Muscle layer of colon (tissue), 2 donors: ENCODE measurements at regions not wholly inside any gene's neighbourhood (a gene's known extent, or its start where the extent isn't known, plus 50 kb on each side); places are given as distances from the start of the nearest gene placed in this dataset.

Experiments used
- H3K27ac ChIP-seq: one replicate; pipeline ENCODE4 v1.7.0; 2013; ENCODE audit warnings: low read depth, mild to moderate bottlenecking, low read length, moderate library complexity
- H3K27me3 ChIP-seq, 2 donors: one replicate each; pipeline ENCODE4 v1.7.0; 2013; ENCODE audit warnings: low read length in 2 of 2, mild to moderate bottlenecking in 2 of 2; ENCODE audit not compliant: insufficient read depth in 2 of 2, control insufficient read depth in 1 of 2
- H3K36me3 ChIP-seq: one replicate; pipeline ENCODE4 v1.7.0; 2013; ENCODE audit warnings: mild to moderate bottlenecking, low read length; ENCODE audit not compliant: insufficient read depth
- H3K4me1 ChIP-seq: one replicate; pipeline ENCODE4 v1.7.0; 2013; ENCODE audit warnings: mild to moderate bottlenecking, low read length; ENCODE audit not compliant: insufficient read depth
- H3K4me3 ChIP-seq, 2 donors: one replicate each; pipeline ENCODE4 v1.7.0; 2013; ENCODE audit warnings: low read length in 2 of 2, low read depth in 1 of 2, mild to moderate bottlenecking in 1 of 2, moderate library complexity in 1 of 2
- H3K9ac ChIP-seq: one replicate; pipeline ENCODE4 v1.7.0; 2013; ENCODE audit warnings: low read length
- H3K9me3 ChIP-seq: one replicate; pipeline ENCODE4 v1.7.0; 2013; ENCODE audit warnings: mild to moderate bottlenecking, low read length
- donor health status: abdominal sarcoma.
- donor health status: Adenocarcinoma of cecum.

DNA sequence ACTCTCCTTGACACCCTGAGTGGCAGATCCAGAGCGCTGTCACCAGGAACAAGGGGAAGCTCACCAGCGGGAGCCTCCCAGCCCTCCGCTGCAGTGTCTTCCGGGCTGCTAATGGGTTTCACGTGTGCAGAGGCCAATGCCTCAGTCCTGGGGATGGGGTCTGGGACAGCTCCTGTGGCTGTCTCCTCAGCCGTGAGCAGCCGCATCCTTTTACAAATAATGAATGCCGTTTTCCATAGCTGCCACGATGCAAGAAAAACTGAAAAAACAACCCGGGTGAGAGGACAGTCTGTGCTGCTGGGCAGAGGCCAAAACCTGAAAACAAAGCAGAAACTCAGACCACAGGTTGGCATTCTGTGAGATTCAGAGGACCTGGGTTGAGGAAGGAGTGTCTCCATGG lies 212.2 kb upstream of the RAB4A start:
- no peaks in the 10 kb centered on the region for H3K36me3 ChIP-seq
- H3K4me3 ChIP-seq: no peak overlapping the region
- peak overlapping the region; percentile 43 for H3K27ac ChIP-seq
- H3K9ac ChIP-seq: no peak overlapping the region
- H3K9me3 ChIP-seq: no peaks in the 10 kb centered on the region
- H3K27me3 ChIP-seq: no peaks in the 10 kb centered on the region
- H3K4me1 ChIP-seq: peaks cover 41% of the 10 kb centered on the region

DNA sequence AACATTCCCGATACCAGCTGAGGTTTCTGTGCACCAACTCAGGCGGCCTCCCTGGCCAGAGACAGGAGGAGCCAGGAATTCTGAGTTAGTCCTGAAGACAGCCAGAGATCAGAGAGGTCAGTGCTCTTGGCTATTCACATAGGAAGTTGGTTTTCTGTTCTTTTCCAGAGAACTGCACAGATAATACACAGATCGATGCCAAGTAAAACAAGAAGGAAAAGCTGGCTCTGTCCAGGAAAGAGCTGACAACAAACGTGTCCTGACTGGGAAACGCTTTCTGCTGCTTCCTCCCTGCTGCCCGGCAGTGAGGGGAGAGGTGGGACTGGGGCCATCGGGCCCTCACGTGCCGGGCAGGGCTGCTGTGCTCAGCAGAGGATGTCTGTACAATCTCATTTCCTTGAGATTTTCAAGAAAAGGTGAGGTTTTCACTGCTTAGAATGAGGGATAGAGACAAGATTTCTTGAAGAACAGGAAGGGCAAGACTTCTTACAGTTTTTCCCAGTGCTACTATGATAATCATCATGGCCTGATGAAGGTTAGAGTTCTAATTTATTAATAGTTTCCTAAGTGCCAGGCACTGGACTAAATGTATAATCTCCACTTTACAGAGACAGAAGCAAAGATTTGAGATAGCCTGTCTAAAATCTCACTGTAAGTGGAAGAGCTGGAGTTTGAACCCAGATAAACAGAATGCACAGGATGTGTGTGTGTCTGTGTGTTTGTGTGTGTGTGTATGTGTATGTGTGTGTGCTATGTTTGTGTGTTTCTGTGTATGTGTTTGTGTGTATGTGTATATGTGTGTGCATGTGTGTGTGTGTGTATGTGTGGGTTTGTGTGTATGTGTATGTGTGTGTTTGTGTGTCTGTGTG lies 211.0 kb upstream of the RAB4A start:
- Histone ChIP-seq H3K9me3 (no peaks in the 10 kb centered on the region), H3K27me3 (no peaks in the 10 kb centered on the region), H3K4me3 (no peak overlapping the region), H3K4me1 (peaks cover 41% of the 10 kb centered on the region), H3K27ac (peak overlapping the region; percentile 17), H3K9ac (no peak overlapping the region), H3K36me3 (no peaks in the 10 kb centered on the region)

DNA sequence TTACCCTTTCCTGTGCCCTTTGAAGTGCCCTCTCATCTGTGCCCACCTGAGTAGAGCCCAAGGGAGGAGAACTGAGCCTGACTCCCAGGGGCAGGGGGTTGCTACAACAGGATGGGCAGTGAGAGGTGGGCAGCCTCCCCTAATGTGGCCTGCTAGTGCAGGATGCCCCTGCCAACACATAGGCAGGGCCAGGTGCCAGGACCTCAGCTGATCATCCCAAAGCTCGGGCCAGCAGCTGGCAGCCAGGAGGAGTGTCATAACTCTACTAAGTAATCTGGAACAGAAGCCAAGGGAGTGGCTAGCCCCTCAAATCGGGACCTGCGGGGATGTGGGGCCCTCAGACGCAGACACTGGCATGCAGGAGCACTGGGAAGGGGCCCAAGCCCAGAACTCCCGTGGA lies 208.8 kb upstream of the RAB4A start:
- H3K9me3 ChIP-seq: no peaks in the 10 kb centered on the region
- peaks cover 41% of the 10 kb centered on the region for H3K4me1 ChIP-seq
- no peak overlapping the region for H3K27ac ChIP-seq
- H3K36me3 ChIP-seq: no peaks in the 10 kb centered on the region
- no peak overlapping the region for H3K4me3 ChIP-seq
- no peak overlapping the region for H3K9ac ChIP-seq
- H3K27me3 ChIP-seq: no peaks in the 10 kb centered on the region

DNA sequence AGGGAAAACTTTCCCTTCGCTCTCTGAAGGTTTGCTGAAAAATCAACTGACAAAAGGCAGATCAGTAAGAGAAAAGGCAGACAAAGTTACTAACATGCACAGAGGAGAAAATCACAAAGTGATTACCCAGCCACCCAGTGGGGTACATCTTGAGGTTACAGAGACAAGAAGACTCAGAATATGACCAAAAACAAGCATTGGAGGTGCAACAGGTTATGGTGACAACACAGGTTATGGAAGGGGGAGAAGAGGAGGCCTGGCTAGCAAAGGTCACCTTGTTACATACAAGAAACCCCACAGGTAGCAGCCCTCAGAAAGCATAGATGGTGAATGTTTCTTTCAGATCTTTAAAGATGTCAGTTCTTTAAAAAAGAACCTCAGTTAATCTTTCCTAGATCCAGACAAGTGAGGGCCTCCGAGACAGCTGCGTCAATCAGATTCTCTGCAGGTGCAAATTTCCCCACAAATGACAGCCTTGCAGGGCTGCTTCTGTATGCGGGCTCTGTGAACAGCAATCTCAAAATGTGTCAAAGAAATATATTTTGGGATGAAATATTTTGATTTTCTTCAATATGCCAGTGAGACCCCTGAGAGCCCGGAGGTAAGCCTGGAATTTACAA lies 207.6 kb upstream of the RAB4A start:
- H3K36me3 ChIP-seq: no peaks in the 10 kb centered on the region
- H3K27ac ChIP-seq: no peak overlapping the region
- H3K27me3 ChIP-seq: no peaks in the 10 kb centered on the region
- H3K4me3 ChIP-seq: no peak overlapping the region
- no peaks in the 10 kb centered on the region for H3K9me3 ChIP-seq
- H3K4me1 ChIP-seq: peaks cover 41% of the 10 kb centered on the region
- no peak overlapping the region for H3K9ac ChIP-seq

DNA sequence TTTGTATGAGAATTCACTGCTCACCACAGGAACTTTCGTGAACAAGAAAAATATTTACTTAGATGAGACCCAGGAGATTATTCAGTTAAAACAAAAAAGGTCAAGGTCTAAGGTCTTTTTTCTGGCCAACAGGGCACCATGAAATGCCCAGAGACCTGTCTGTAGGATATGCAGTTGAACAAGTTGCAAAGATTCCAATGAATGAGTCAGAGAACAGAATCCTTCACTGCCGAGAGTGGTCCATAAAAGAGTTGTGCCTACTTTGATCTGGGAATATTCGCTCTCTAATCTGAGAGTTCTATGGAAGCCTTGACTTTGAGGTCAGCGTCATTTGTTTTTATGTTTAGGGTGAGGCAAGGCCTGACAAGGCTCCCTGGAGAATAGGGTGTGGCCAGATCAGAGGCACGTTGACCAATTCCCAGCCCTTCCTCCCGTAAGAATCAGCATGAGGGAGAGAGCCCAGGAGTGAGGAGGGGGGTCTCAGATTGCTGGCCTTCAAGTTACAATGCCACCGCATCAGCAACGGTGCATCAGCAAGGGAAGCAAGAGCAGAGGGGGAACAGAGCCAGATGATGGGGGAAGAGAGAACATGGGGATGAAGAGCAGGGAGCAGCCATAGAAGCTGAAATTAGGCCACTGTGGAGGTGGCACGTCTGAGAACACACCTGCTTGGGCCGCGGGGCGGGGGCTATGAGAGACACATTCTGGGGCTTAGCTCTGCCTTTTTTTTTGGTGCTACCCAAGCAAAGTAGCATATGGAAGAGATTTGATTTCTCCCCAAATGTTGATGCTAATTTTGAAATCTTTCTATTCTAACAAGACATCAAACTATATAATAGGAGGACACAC lies 206.4 kb upstream of the RAB4A start:
- Histone ChIP-seq H3K27ac (no peak overlapping the region), H3K4me3 (no peak overlapping the region), H3K36me3 (no peaks in the 10 kb centered on the region), H3K4me1 (peaks cover 32% of the 10 kb centered on the region), H3K9ac (no peak overlapping the region), H3K27me3 (no peaks in the 10 kb centered on the region), H3K9me3 (no peaks in the 10 kb centered on the region)

DNA sequence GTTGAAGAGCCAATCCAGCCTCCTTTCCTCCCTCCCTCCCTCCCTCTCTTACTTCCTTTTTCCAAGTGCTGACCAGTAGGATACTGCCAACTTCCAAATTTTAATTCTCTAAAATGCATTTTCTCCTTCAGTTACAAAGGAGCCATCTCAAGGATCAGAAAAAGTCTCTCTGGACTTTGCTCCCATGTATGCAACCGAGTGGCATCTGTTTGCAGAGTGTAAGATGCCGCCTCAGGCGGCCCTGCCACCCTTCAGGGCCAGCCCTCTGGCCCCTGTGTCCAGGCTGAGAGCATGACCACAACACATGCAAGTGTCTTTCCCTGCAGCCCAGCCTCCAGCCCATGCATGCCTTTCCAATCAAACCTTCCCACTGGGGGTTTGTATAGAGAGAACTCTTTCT lies 205.3 kb upstream of the RAB4A start:
- no peak overlapping the region for H3K9ac ChIP-seq
- peaks cover 29% of the 10 kb centered on the region for H3K4me1 ChIP-seq
- no peaks in the 10 kb centered on the region for H3K36me3 ChIP-seq
- no peak overlapping the region for H3K4me3 ChIP-seq
- H3K27ac ChIP-seq: no peak overlapping the region
- H3K27me3 ChIP-seq: no peaks in the 10 kb centered on the region
- no peaks in the 10 kb centered on the region for H3K9me3 ChIP-seq

DNA sequence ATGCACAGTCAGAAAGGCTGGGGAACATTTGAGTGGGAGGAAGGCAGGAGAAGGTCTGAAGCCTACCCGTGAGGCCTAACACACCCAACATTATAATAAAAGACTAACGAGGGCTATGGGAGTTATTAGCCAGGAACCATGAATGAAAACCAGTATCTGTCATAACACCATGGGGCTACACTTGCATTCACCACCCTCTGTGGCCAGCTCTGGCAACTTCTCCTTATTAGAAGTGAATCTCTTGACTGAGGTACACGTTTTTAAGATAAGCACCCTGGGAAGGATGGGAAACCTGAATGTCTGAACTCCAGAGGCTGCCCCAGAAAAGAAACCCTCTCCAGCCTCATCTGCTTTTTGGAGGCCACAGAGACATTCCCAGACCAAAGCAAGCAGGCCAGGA lies 204.3 kb upstream of the RAB4A start:
- no peaks in the 10 kb centered on the region for H3K36me3 ChIP-seq
- no peak overlapping the region for H3K27ac ChIP-seq
- no peaks in the 10 kb centered on the region for H3K9me3 ChIP-seq
- no peak overlapping the region for H3K4me3 ChIP-seq
- H3K27me3 ChIP-seq: no peaks in the 10 kb centered on the region
- peaks cover 38% of the 10 kb centered on the region for H3K4me1 ChIP-seq
- no peak overlapping the region for H3K9ac ChIP-seq

DNA sequence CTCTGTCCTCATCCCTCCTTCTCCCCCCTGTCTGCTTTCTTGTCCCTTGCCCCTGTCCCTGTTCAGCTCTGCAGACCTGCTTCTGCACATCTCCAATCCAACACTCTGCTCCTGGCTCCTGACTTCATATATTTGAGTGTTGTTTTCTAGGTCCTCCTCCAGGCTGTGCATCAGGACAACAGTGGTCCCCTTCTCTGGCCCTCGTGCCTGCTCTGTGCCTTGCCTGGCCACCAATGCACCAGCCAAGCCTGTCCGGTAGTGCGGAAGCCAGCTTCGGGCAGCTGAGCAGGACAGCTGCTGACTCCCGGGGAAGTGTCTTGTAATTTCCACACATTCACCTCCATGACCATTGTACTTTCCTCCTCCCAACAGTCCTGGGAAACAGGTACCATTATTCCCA lies 203.4 kb upstream of the RAB4A start:
- Histone ChIP-seq H3K27ac (peak overlapping the region; percentile 3), H3K36me3 (no peaks in the 10 kb centered on the region), H3K9me3 (no peaks in the 10 kb centered on the region), H3K4me1 (peaks cover 29% of the 10 kb centered on the region), H3K4me3 (no peak overlapping the region), H3K27me3 (no peaks in the 10 kb centered on the region), H3K9ac (no peak overlapping the region)

DNA sequence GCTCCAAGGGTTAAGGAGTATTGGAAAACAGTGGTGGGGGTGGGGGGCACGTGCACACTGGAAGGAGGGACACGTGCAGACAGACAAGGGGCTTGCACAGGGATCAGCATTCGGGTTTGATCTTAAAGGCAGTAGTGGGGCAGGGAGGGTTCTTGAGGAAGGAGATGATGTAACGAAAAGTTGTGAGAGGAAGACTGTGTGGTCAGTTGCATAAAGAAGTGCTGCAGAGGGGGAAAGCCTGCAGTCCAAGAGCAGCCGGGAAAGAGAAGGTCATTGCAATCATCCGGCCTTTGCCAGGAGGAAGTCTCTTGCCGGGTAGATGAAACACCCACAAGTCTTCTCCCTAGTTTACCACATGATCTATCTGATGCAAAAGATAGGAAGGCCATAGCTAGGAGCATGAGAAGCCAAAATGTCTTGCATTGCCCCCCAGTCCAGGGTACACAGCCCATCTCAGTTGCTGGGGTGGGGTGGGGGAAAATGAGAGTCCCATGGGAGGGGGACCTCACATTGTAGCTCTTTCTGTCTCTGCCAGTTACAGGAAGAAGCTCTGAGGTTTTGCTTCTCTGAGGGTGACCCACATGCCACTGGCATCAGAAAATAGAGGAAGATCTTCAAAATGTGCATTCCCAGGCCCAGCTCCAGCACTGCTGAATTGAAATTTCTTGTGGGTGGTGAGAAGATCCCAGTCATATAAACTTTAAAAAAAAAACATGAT lies 202.5 kb upstream of the RAB4A start:
- Histone ChIP-seq H3K4me3 (no peak overlapping the region), H3K9ac (no peak overlapping the region), H3K27ac (no peak overlapping the region), H3K9me3 (no peaks in the 10 kb centered on the region), H3K36me3 (no peaks in the 10 kb centered on the region), H3K4me1 (peaks cover 20% of the 10 kb centered on the region), H3K27me3 (no peaks in the 10 kb centered on the region)

DNA sequence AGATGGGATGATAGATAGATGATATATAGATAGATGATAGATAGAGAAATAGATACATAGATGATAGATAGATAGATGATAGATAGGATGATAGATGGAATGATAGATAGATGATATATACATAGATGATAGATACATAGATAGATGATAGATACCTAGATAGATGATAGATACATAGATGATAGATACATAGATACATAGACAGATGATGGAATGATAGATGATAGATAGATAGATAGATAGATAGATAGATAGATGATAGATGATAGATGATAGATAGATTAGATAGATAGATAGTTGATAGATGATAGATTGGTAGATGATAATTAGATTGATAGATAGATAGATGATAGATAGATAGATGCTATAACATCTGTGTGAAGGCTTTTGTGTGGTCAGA lies 201.7 kb upstream of the RAB4A start:
- H3K27ac ChIP-seq: no peak overlapping the region
- H3K4me1 ChIP-seq: peaks cover 18% of the 10 kb centered on the region
- no peak overlapping the region for H3K4me3 ChIP-seq
- no peaks in the 10 kb centered on the region for H3K9me3 ChIP-seq
- H3K9ac ChIP-seq: no peak overlapping the region
- H3K36me3 ChIP-seq: no peaks in the 10 kb centered on the region
- H3K27me3 ChIP-seq: no peaks in the 10 kb centered on the region

DNA sequence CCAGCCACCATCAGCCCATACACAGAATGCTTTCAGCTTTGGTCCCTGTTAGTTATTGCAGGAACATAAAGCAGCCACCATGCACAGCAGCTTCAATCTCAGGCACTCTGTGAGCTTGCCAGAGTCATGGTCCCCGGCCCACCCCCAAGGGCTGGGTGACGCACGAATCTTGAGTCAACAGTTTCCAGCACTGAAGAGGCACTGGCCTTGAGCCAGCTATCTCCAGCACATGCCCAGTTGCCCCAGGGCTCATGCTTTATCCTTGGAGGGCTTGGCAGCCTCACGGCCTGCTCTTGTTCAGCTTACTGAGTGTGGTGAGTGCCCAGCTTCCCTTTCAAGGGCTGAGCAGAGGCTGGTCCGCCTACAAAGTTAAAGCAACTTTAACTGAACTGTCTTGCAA lies 200.7 kb upstream of the RAB4A start:
- Histone ChIP-seq H3K9me3 (no peaks in the 10 kb centered on the region), H3K4me1 (peaks cover 18% of the 10 kb centered on the region), H3K27ac (peak overlapping the region; percentile 68), H3K27me3 (no peaks in the 10 kb centered on the region), H3K36me3 (no peaks in the 10 kb centered on the region), H3K9ac (no peak overlapping the region), H3K4me3 (no peak overlapping the region)
